ENCODE measurements at regions not wholly inside any gene's neighbourhood (a gene's known extent, or its start where the extent isn't known, plus 50 kb on each side); places are given as distances from the start of the nearest gene placed in this dataset.

GRCh38 chr12:115541891-115542421 is 735.5 kb downstream of the MED13L start:
- Histone ChIP-seq H3K4me3 (no peak overlapping the region), H3K27ac (no peak overlapping the region)
- DNase-seq (ENCODE audit: low spot score) = no peak
- no peak for TF ChIP-seq CTCF (IDR thresholded peaks at IDR 0.05)

- TF ChIP-seq CTCF (IDR thresholded peaks at IDR 0.05) = no peak
- DNase-seq (ENCODE audit: low spot score) = no peak
- no peak overlapping the region for H3K27ac ChIP-seq
- no peak overlapping the region for H3K4me3 ChIP-seq
These were observed 749.0 kb downstream of the MED13L start for GRCh38 chr12:115528466-115528865.

- Histone ChIP-seq H3K4me3 (no peak overlapping the region), H3K27ac (no peak overlapping the region)
- no peak for DNase-seq (ENCODE audit: low spot score)
- no peak for TF ChIP-seq CTCF (IDR thresholded peaks at IDR 0.05)
These were observed 755.6 kb downstream of the MED13L start for GRCh38 chr12:115521771-115522409.

GRCh38 chr12:115519887-115520286 is 757.6 kb downstream of the MED13L start:
- Histone ChIP-seq H3K27ac (no peak overlapping the region), H3K4me3 (no peak overlapping the region)
- no peak for DNase-seq (ENCODE audit: low spot score)
- TF ChIP-seq CTCF (IDR thresholded peaks at IDR 0.05) = no peak

GRCh38 chr12:115519359-115519758 is 758.1 kb downstream of the MED13L start:
- DNase-seq (ENCODE audit: low spot score) = no peak
- no peak overlapping the region for H3K4me3 ChIP-seq
- no peak overlapping the region for H3K27ac ChIP-seq
- no peak for TF ChIP-seq CTCF (IDR thresholded peaks at IDR 0.05)

GRCh38 chr12:115517913-115518312 is 759.6 kb downstream of the MED13L start:
- Histone ChIP-seq H3K27ac (no peak overlapping the region), H3K4me3 (no peak overlapping the region)
- no peak for TF ChIP-seq CTCF (IDR thresholded peaks at IDR 0.05)
- no peak for DNase-seq (ENCODE audit: low spot score)

GRCh38 chr12:115511986-115512711 is 765.3 kb downstream of the MED13L start:
- no peak for TF ChIP-seq CTCF (IDR thresholded peaks at IDR 0.05)
- Histone ChIP-seq H3K4me3 (no peak overlapping the region), H3K27ac (no peak overlapping the region)
- no peak for DNase-seq (ENCODE audit: low spot score)

All from coronary artery (tissue), 2 donors.